Rectal smooth muscle tissue (tissue), 1 donor: ENCODE measurements at regions not wholly inside any gene's neighbourhood (a gene's known extent, or its start where the extent isn't known, plus 50 kb on each side); places are given as distances from the start of the nearest gene placed in this dataset.

Source experiments
- H3K27ac ChIP-seq: one replicate; pipeline ENCODE4 v1.7.0; 2013; ENCODE audit warnings: low read depth, low read length, inconsistent platforms
- H3K27me3 ChIP-seq: one replicate; pipeline ENCODE4 v1.7.0; 2013; ENCODE audit warnings: low read length; ENCODE audit not compliant: control insufficient read depth, insufficient read depth
- H3K36me3 ChIP-seq: one replicate; pipeline ENCODE4 v1.7.0; 2013; ENCODE audit warnings: low read length; ENCODE audit not compliant: control insufficient read depth, insufficient read depth
- H3K4me1 ChIP-seq: one replicate; pipeline ENCODE4 v1.7.0; 2013; ENCODE audit warnings: low read length; ENCODE audit not compliant: control insufficient read depth, insufficient read depth
- H3K4me3 ChIP-seq: one replicate; pipeline ENCODE4 v1.7.0; 2013; ENCODE audit warnings: low read length
- H3K9ac ChIP-seq: one replicate; pipeline ENCODE4 v1.7.0; 2013; ENCODE audit warnings: low read length

DNA sequence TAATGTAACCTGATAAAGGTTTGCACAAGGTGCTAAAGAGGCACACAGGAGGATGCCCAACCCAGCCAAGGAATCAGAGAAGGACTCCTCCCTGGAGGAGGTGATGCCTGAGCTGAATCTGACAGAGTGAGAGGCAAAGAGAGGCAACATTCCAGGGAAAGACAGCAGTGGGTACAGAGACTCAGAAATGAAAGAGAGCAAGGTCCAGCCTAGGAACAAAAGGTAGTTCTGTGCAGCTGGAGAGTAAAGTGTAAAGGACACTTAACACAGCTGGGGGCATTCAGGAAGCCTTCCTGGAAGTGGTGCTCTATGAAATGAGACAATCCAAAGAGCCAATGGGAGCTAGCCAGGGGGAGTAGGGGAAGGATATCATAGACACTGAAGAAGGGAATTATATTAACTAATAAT, 181.0 kb upstream of the GLI2 start:
- H3K27ac ChIP-seq = no peak overlapping the region
- H3K36me3 ChIP-seq = no peaks in the 10 kb centered on the region
- H3K4me3 ChIP-seq = no peak overlapping the region
- H3K27me3 ChIP-seq = no peaks in the 10 kb centered on the region
- peaks cover 5% of the 10 kb centered on the region for H3K4me1 ChIP-seq
- no peak overlapping the region for H3K9ac ChIP-seq

DNA sequence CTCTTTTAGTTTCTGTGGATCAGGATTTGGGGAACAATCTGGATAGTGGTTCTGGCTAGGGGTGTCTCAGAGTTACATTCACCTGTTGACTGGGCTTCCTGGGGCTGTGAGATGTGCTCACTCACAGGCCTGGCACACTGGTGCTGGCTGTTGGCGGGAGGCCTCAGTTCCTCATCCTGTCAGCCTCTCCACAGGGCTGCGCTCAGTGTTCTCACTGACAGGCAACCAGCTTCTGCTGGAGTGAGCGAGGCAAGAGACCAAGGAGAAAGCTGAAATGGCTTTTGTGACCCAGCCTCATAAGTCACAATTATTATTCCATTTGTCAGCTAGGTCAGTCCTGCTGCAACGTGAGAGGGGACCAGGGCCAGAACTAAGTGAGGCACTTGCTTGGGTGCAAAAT, 180.6 kb upstream of the GLI2 start:
- Histone ChIP-seq H3K4me1 (peaks cover 5% of the 10 kb centered on the region), H3K27me3 (no peaks in the 10 kb centered on the region), H3K9ac (no peak overlapping the region), H3K36me3 (no peaks in the 10 kb centered on the region), H3K4me3 (no peak overlapping the region), H3K27ac (no peak overlapping the region)

DNA sequence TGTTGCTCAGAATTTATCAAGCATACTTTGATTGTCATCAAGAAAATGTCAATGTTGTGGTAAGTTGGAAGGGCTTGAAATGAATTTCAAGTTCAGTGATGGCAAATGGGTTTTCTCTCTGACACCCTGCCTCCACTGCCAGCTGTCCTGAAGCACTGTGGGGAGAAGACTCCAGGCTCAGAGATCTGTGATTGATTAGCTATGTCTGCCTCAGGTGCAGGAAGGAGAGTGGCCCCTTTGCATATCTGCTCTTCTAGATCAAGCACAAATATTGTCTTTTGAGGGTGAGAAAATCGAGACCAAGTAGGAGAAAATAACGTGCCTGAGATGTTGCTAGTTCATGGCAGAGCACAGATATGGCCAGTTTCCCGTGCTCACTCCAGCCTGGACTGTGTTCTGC, 178.8 kb upstream of the GLI2 start:
- H3K36me3 ChIP-seq = no peaks in the 10 kb centered on the region
- H3K27me3 ChIP-seq = no peaks in the 10 kb centered on the region
- H3K9ac ChIP-seq = no peak overlapping the region
- no peak overlapping the region for H3K27ac ChIP-seq
- H3K4me1 ChIP-seq = peaks cover 5% of the 10 kb centered on the region
- no peak overlapping the region for H3K4me3 ChIP-seq

DNA sequence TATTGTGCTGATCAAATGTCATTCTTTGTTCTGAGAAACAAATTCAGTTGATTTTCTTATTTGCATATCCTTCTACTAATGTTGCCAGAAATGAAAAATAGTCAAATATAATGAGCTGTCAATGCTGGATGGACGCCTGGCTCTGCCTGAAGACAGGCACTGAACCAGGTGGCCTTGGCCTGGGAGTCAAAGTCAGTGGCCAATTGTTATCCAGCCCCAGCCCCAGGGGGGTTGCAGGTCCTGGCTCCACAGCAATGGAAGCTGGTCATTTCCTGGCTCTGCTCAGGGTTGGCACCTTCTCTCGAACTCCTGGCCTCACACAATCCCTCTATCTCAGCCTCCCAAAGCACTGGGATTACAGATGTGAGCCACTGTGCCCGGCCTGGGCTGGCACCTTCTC, 176.8 kb upstream of the GLI2 start:
- Histone ChIP-seq H3K27ac (no peak overlapping the region), H3K27me3 (no peaks in the 10 kb centered on the region), H3K4me3 (no peak overlapping the region), H3K9ac (no peak overlapping the region), H3K36me3 (no peaks in the 10 kb centered on the region), H3K4me1 (no peaks in the 10 kb centered on the region)

DNA sequence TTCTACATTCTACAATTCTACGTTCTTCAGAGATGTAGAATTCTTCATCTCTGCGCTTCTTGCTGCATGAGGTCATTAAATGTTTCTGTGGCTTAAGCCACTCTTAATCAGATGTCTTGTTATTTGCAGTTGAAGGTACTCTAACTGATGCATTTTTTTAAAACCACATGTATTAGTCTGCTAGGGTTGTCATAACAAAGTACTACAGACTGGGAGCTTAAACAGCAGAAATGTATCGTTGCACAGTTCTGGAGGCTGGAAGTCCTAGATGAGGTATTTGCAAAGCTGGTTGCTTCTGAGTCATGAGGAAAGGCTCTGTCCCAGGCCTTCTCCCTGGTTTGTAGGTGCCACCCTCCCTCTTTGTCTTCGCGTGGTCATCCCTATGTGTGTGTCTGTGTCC, 176.3 kb upstream of the GLI2 start:
- no peak overlapping the region for H3K27ac ChIP-seq
- H3K36me3 ChIP-seq = no peaks in the 10 kb centered on the region
- H3K4me3 ChIP-seq = no peak overlapping the region
- no peak overlapping the region for H3K9ac ChIP-seq
- no peaks in the 10 kb centered on the region for H3K4me1 ChIP-seq
- H3K27me3 ChIP-seq = no peaks in the 10 kb centered on the region

DNA sequence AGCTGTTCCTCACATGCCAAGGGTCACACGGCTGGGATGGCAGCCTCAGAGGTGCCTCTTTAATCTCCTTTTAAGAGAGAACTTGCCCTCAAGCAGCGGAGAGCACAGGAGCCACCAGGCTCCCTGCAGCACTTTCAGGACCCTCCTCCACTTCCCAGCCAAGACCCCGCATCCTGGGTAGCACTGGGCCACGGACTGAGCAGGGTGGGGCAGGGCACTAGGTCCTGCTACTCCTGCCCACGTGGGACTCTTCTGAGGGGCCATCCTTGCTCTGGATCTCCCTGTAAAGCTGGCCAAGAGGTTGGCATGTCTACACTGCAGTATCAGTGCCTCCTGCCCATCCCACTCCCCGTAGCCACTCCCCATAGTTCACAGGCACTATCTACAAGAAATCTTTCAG, 175.3 kb upstream of the GLI2 start:
- no peaks in the 10 kb centered on the region for H3K36me3 ChIP-seq
- no peaks in the 10 kb centered on the region for H3K27me3 ChIP-seq
- H3K4me1 ChIP-seq = no peaks in the 10 kb centered on the region
- no peak overlapping the region for H3K4me3 ChIP-seq
- no peak overlapping the region for H3K27ac ChIP-seq
- H3K9ac ChIP-seq = no peak overlapping the region

DNA sequence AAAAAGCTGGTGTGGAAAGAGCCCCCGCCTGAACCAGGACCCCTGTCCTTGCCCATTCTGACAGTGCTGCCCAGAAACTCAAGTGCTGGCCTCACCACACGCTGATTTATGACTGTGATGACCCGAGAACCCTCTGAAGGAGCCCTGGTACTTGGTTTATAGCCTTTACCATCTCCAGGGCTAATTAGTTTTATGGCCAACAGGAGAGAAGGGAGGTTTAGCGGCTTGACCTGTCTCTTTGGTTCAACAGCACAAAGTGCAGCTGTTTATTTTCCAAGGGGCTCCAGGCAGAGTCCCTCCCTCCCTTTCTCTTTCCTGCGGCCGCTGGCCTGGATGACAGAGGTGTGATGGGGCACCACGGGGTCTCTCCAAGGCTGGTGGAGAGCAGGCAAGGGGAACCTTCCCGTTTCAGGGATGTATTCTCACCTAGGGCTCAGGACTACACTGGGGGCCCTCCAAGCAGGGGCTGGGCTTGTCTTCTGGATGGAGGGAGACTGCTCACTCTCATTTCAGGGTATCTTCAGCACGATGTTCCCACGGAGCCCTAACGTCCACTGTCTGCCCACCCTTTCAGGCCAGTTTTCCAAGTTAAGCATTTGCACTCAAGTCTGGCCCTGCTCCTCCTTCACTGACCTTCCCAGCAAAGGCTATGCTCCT, 174.2 kb upstream of the GLI2 start:
- no peaks in the 10 kb centered on the region for H3K27me3 ChIP-seq
- no peak overlapping the region for H3K9ac ChIP-seq
- H3K36me3 ChIP-seq = no peaks in the 10 kb centered on the region

DNA sequence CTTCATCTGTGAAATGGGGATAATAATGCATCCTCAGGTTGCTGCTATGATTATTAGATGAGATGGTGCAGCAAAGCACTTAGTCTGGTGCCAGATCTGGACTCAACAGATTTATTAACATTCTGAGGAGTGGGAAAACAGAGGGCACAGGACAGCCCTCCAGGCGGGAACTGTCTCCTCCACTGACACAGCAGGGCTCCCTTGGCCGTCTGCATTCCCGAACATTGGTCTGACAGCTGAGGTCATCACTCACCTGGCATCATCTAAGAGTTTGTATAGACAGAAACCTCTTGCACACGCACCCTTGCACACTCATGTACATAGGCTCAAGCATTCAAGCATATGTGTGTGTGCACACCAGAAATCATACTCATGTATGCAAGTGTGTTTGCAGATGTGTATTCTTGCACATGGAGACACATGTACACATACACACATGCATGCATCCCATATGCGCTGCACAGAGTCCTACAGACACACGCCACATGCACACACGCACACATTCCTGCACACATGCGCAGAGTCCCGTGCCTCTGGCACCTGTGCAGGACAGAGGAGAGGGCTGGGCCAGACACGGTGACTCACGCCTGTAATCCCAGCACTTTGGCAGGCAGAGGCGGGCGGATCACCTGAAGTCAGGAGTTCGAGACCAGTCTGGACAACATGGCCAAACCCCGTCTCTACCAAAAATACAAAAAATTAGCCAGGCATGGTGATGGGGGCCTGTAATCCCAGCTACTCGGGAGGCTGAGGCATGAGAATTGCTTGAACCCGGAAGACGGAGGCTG, 173.3 kb upstream of the GLI2 start:
- H3K9ac ChIP-seq = no peak overlapping the region
- no peaks in the 10 kb centered on the region for H3K27me3 ChIP-seq
- no peaks in the 10 kb centered on the region for H3K36me3 ChIP-seq
- no peak overlapping the region for H3K4me3 ChIP-seq
- H3K27ac ChIP-seq = no peak overlapping the region
- H3K4me1 ChIP-seq = no peaks in the 10 kb centered on the region

More for the DNA sequence above, 174.2 kb upstream of the GLI2 start:
- Histone ChIP-seq H3K4me1 (no peaks in the 10 kb centered on the region), H3K27ac (no peak overlapping the region), H3K4me3 (no peak overlapping the region)

DNA sequence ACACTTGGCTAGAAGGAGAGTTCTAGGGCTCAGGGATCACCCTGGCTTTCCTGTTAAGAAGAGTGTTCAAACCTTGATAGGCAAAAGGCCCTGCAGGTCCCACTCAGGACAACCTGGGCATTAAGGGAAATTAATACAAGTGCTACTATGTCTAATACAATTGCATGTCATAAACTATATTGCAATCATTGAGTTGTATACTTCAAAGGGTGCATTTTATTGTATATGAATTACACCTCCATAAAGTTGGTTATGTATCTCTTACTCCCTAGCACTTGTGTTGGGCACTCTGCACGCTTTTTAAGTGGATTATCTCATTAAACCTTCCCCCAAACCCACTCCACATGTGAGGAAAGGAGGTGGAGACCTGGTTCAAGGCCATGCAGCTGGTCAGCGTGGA, 172.1 kb upstream of the GLI2 start:
- no peaks in the 10 kb centered on the region for H3K27me3 ChIP-seq
- no peak overlapping the region for H3K9ac ChIP-seq
- no peaks in the 10 kb centered on the region for H3K4me1 ChIP-seq
- no peak overlapping the region for H3K27ac ChIP-seq
- no peaks in the 10 kb centered on the region for H3K36me3 ChIP-seq
- H3K4me3 ChIP-seq = no peak overlapping the region

DNA sequence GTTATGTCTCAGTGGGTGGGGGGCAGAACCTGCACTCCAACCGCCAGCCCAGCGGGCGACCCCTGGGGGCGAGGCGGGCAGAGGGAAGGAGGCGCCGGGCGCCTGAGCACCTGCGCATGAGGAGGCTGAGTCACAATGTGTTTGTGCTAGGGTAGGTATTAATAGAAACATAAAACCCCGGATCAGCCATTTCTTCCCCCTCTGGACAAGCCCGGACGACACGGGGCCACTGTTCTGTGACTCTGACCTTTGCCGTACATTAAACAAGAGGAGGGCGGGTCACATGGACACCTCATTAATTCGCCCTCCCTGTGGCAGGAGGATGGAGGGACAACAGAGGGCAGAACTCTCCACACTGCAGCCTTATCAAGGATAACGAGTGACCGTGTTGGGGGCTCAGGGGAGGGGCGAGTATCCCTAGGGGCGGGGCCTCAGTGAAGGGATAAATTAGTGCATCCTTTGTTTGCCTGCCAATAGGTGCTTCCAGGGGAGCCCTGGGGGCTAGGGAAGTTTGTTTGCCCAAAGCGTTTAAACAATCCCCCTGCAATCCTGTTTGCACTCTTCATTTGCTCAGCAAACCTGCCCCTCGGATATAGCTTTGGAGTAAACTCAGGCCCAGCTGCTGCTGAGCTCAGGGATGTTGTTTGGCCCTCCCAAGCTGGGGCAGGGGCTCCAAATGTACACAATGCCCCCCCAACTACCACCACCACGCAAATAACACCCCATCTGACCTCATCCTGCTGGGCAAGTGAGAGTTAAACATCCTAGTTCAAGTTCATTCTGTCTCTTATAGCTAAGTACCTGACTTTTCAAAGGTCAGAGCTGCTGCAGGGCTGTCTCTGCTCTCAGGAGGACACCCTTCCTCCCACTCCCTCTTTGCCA, 171.2 kb upstream of the GLI2 start:
- Histone ChIP-seq H3K27ac (no peak overlapping the region), H3K9ac (no peak overlapping the region), H3K4me1 (no peaks in the 10 kb centered on the region), H3K27me3 (no peaks in the 10 kb centered on the region), H3K4me3 (no peak overlapping the region), H3K36me3 (no peaks in the 10 kb centered on the region)

DNA sequence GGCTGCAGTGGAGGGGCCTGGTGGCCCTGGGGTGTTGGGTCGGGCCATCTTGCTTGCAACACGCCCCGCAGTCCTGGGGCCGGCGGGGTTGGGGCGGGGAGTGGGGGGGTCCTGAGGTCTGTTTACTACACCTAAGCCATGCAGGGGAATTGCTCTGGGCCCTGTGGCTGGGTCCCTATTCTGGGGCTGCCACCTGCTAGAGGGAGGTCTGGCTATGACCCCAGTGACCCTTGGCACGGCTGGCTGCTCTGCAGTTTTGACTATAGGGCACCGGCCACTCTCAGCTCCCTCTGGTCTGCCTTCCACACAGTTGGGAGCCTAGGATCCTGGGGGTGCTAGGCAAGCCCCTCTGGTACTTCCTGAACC, 170.6 kb upstream of the GLI2 start:
- no peak overlapping the region for H3K9ac ChIP-seq
- no peaks in the 10 kb centered on the region for H3K27me3 ChIP-seq
- H3K4me3 ChIP-seq = no peak overlapping the region
- H3K36me3 ChIP-seq = no peaks in the 10 kb centered on the region
- no peaks in the 10 kb centered on the region for H3K4me1 ChIP-seq
- no peak overlapping the region for H3K27ac ChIP-seq

DNA sequence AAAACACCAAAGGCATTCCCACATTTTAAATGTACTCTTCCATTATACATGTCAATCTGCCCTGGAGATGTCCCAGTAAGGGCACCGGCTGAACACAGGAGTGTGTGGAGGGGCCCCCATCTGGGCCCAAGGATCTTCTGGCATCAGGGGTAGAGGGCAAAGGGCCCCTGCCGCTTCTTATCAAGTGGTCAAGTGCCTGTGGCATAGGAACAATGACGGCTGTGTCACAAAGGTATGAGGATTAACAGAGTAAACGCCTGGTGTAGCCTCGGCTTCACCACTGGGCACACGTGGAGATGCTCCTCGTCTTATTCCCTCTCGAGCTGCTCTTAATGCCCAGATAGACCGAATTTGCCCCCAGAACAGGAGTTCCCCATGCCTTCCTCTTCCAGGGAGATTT, 169.7 kb upstream of the GLI2 start:
- Histone ChIP-seq H3K9ac (no peak overlapping the region), H3K36me3 (no peaks in the 10 kb centered on the region), H3K27me3 (no peaks in the 10 kb centered on the region), H3K4me3 (no peak overlapping the region), H3K4me1 (no peaks in the 10 kb centered on the region), H3K27ac (no peak overlapping the region)
